DMS 273 treated with DMSO at 0.1 percent for 48 hours (cell line): ENCODE measurements at regions not wholly inside any gene's neighbourhood (a gene's known extent, or its start where the extent isn't known, plus 50 kb on each side); places are given as distances from the start of the nearest gene placed in this dataset.
"Not testable (repeated sequence)": the region's sequence is repeated elsewhere in the genome, so short reads cannot be mapped to it uniquely, and the experiment has no call there.

ENCODE experiments used
- DNase-seq: peaks from one replicate; lab custom pipeline; 2025; lab: John Stamatoyannopoulos, UW

- DNase-seq: no peak
Measured at GRCh38 chr1:229156872-229157271, 114.0 kb upstream of the RAB4A start.

- DNase-seq: no peak
Measured at GRCh38 chr1:229157480-229157879, 113.4 kb upstream of the RAB4A start.

- DNase-seq: no peak
Measured at GRCh38 chr1:229158341-229158921, 112.5 kb upstream of the RAB4A start.

- DNase-seq: no peak
Measured at GRCh38 chr1:229158927-229159326, 112.0 kb upstream of the RAB4A start.

- DNase-seq: no peak
Measured at GRCh38 chr1:229159668-229160544, 111.0 kb upstream of the RAB4A start.

- no peak for DNase-seq
Measured at GRCh38 chr1:229161740-229162139, 109.2 kb upstream of the RAB4A start.

- no peak for DNase-seq
Measured at GRCh38 chr1:229162825-229163515, 107.9 kb upstream of the RAB4A start.

- no peak for DNase-seq
Measured at GRCh38 chr1:229164348-229164747, 106.6 kb upstream of the RAB4A start.

- DNase-seq: no peak
Measured at GRCh38 chr1:229164836-229165735, 105.8 kb upstream of the RAB4A start.

GRCh38 chr1:229167318-229167717, 103.6 kb upstream of the RAB4A start:
- no peak for DNase-seq

GRCh38 chr1:229169399-229169798, 101.5 kb upstream of the RAB4A start:
- DNase-seq: no peak

GRCh38 chr1:229170274-229170673, 100.6 kb upstream of the RAB4A start:
- no peak for DNase-seq

GRCh38 chr1:229170778-229171505, 100.0 kb upstream of the RAB4A start:
- DNase-seq: no peak

GRCh38 chr1:229171934-229172333, 99.0 kb upstream of the RAB4A start:
- DNase-seq: no peak

- not testable (repeated sequence) for DNase-seq
Measured at GRCh38 chr1:229173491-229174476, 97.1 kb upstream of the RAB4A start.

GRCh38 chr1:229175297-229175696, 95.6 kb upstream of the RAB4A start:
- not testable (repeated sequence) for DNase-seq

GRCh38 chr1:229176457-229176856, 94.5 kb upstream of the RAB4A start:
- not testable (repeated sequence) for DNase-seq

- no peak for DNase-seq
Measured at GRCh38 chr1:229180161-229180560, 90.8 kb upstream of the RAB4A start.

- DNase-seq: no peak
Measured at GRCh38 chr1:229181419-229181818, 89.5 kb upstream of the RAB4A start.

GRCh38 chr1:229183588-229183987, 87.3 kb upstream of the RAB4A start:
- no peak for DNase-seq
